NCI-H1436 (cell line): ENCODE measurements at regions not wholly inside any gene's neighbourhood (a gene's known extent, or its start where the extent isn't known, plus 50 kb on each side); places are given as distances from the start of the nearest gene placed in this dataset.
"Not testable (repeated sequence)": the region's sequence is repeated elsewhere in the genome, so short reads cannot be mapped to it uniquely, and the experiment has no call there.

ENCODE experiments used
- DNase-seq: peaks from one replicate; lab custom pipeline; 2025; lab: John Stamatoyannopoulos, UW

DNA sequence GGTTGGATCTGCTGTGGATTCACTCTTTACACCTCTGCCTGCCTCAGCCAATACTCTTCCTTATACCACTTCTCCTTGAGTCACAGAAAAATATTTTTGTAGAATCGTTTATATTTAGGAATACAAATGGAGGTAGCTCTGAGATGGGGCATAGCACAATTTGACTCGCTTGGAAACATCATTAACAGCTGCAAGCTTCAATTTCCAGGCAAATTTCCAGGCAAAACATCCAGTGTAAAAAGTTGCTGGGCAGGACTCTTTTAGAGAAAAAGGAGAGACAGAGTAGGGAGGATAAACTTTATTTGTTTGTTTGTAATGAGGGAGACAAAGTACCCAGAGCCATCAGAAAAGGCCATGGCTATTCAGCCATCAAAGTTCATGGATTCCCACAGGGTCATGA, 74.4 kb upstream of the SOX11 start:
- DNase-seq = no peak

DNA sequence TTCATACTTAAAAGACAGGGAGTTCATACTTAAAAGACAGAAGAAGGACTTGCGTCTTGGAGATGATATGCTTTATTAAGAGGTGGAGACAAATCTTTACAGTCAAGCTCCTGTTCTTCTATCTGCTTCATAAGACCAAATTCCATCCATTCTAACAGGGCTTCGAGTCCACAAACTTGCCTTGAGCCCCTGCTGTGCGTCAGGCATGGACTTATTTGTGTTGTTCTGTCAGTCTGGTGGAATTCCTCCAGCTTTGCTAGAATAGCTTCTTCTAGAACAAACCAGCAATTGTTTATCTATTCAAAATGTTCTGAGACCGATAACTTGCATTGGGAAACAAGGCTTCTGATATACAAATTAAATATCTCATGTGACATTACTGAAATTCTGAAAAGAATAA, 73.9 kb upstream of the SOX11 start:
- no peak for DNase-seq

DNA sequence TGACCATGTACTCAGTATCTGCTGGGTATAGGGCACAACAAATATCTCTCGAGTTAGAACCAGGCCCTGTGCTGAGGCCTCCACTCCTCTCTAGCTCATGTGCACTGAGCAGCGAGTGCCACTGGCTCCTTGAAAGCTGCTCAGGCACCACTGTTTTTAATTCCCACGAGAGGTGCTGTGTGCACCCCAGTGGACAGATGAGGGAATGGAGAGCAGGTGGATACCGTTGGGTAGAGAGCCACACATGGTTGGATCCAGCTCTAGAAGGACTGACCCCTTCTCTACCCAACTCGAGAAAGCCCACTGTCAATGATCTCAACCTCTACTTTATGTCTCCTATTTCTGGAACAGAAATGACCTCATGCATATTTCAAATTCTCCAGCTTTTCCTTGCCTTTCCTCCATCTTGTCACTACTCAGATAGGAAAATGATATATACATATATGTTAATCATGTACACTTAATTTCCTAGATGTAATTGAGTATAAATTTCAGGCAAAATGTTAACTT, 66.6 kb upstream of the SOX11 start:
- not testable (repeated sequence) for DNase-seq

DNA sequence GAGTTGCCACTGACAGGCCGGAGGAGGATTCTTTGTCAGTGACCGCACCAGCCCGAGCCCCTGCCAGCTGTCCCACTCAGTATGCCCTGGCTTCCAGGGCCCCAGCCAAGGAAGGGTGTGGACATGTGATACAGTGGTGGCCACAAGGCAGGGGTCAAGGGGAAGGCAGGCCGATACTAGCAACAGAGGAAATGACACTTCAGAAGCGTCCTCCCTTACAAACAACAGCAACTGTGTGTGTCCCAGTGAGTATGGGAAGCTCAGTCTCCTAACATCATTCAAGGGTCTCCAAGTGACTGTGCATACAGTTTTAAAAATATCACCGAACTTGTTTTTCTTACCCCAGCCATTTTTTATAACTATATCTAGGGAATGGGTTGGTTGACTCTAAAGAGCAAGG, 63.7 kb upstream of the SOX11 start:
- not testable (repeated sequence) for DNase-seq

DNA sequence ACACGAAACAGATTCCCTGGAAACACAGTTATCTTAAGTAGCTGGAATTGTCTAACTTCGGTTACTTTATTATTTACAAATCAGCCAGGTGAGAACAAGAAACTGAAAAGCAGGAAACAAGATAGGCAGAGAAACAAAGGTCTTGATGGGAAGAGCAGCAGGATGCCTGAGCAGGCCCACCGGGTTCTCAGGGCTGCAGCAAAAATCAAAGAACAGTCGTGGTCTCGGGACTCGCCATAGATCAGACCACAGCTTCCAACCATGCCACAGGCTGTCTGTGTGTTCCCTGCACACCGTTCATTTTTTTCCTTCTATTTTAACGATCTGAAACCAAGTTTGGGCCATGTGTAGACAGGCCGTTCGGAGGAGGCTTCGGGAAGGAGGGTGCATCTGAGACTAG, 62.7 kb upstream of the SOX11 start:
- DNase-seq = not testable (repeated sequence)

DNA sequence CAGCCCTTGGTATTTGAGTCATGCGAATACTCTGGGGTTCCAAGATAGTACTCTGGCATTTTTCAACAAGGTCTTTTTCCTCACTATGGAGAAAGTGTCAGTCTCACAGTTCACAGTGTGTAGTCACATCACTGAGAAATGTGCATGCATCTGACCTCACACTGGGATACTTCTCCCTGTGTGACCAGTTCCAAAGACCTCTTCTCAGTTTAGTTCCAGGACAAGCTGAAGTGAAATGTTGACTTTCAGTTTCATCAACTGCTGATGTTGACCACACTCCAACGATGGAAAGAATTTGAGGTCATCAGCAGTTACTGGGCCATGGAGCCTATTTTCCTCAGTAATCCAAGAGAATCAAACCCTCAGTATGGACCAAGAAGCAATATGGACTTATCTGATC, 55.1 kb upstream of the SOX11 start:
- DNase-seq = not testable (repeated sequence)
